HCT116 (cell line): ENCODE measurements at regions not wholly inside any gene's neighbourhood (a gene's known extent, or its start where the extent isn't known, plus 50 kb on each side); places are given as distances from the start of the nearest gene placed in this dataset.

Experiments used
- ATAC-seq: fragments of 200-7000 bp; cut with Tn5 transposase; 2 replicates; pipeline ENCODE4 v1.9.1; 2020; ENCODE audit warnings: mild to moderate bottlenecking, moderate library complexity
- BruUV-seq: library from RNA; stranded (reverse); fragments of 400-500 nt; replicated peaks from 2 replicates; lab custom pipeline; 2021; lab: Mats Ljungman, UMichigan
- CTCF ChIA-PET: fragments of 300-600 bp; sonication (Branson Sonifier 250); formaldehyde crosslinking; loops from one replicate; lab custom pipeline; 2021; ENCODE audit warnings: antibody characterized with exemption; lab: Charles Lee
- POLR2A ChIA-PET: fragments of 300-600, 350-600 bp; sonication (Branson Sonifier 250); formaldehyde crosslinking; loops from one replicate; lab custom pipeline; 2021; ENCODE audit warnings: antibody characterized with exemption; lab: Charles Lee
- RAD21 ChIA-PET, 2 experiments: fragments of 300-600 bp; sonication (Branson Sonifier 250); formaldehyde crosslinking; loops; one replicate each; lab custom pipeline; 2023; ENCODE audit warnings: low total read pairs in 2 of 2; ENCODE audit not compliant: uncharacterized antibody in 2 of 2, unreplicated experiment in 2 of 2, low non-redundant PET in 1 of 2; lab: Charles Lee
- DNase-seq: peaks from one replicate; pipeline ENCODE4 v3.0.0-alpha.2; 2010; ENCODE audit warnings: low read depth, low spot score
- H2AFZ ChIP-seq: fragments of 200-600 bp; shearing (Covaris generic), sonication (generic); 2 replicates; pipeline ENCODE4 v1.6.1; 2017; ENCODE audit warnings: low read depth, mixed run types, mixed read lengths, antibody characterized with exemption, low read length; ENCODE audit not compliant: poor library complexity, severe bottlenecking
- H3K27ac ChIP-seq: 2 replicates; pipeline ENCODE4 v1.5.1; 2012; ENCODE audit warnings: low read depth, low read length
- H3K27me3 ChIP-seq: fragments of 200-600 bp; sonication (generic); 2 replicates; pipeline ENCODE4 v1.6.1; 2016; ENCODE audit warnings: mixed run types, low read length, mixed read lengths; ENCODE audit not compliant: insufficient read depth
- H3K36me3 ChIP-seq, 2 experiments: fragments of 200-500 bp in 1 of 2; fragments of 200-600 bp in 1 of 2; sonication (Bioruptor generic) in 1 of 2; sonication (generic) in 1 of 2; 2 replicates each; pipeline versions ENCODE4 v1.5.1 to v1.6.1; 2014 to 2016; ENCODE audit warnings: low read length in 2 of 2, inconsistent platforms in 1 of 2, mixed read lengths in 1 of 2, mixed run types in 1 of 2; ENCODE audit not compliant: insufficient read depth in 2 of 2, control insufficient read depth in 1 of 2
- H3K4me1 ChIP-seq, 2 experiments: fragments of 200-600 bp in 1 of 2; sonication (generic) in 1 of 2; 2 replicates each; pipeline versions ENCODE4 v1.5.1 to v1.6.1; 2012 to 2017; ENCODE audit warnings: low read length in 2 of 2, inconsistent platforms in 1 of 2, mild to moderate bottlenecking in 1 of 2, mixed read lengths in 1 of 2, mixed run types in 1 of 2, moderate library complexity in 1 of 2; ENCODE audit not compliant: insufficient read depth in 2 of 2, control insufficient read depth in 1 of 2
- H3K4me2 ChIP-seq: fragments of 200-600 bp; sonication (generic); 2 replicates; pipeline ENCODE4 v1.6.1; 2017; ENCODE audit warnings: mixed run types, low read length, mixed read lengths
- H3K4me3 ChIP-seq, 2 experiments: fragments of 200-600 bp in 1 of 2; sonication (generic) in 1 of 2; replicated peaks in 1 of 2; 2 replicates each; pipeline ENCODE4 v1.5.1; 2011 to 2016; ENCODE audit warnings: low read length in 2 of 2, control low read depth in 1 of 2, low read depth in 1 of 2, mild to moderate bottlenecking in 1 of 2, mixed read lengths in 1 of 2, mixed run types in 1 of 2
- H3K79me2 ChIP-seq: fragments of 200-600 bp; sonication (generic); 2 replicates; pipeline ENCODE4 v1.6.1; 2017; ENCODE audit warnings: mild to moderate bottlenecking, mixed run types, low read length, moderate library complexity, mixed read lengths; ENCODE audit not compliant: insufficient read depth
- H3K9ac ChIP-seq: fragments of 200-600 bp; sonication (generic); 2 replicates; pipeline ENCODE4 v1.6.1; 2016; ENCODE audit warnings: low read length, mixed read lengths
- H3K9me2 ChIP-seq: fragments of 200-600 bp; sonication (generic), shearing (Covaris generic); 2 replicates; pipeline ENCODE4 v1.6.1; 2017; ENCODE audit warnings: mixed run types, mild to moderate bottlenecking, moderate library complexity; ENCODE audit not compliant: insufficient read depth
- H3K9me3 ChIP-seq, 2 experiments: fragments of 200-500 bp in 1 of 2; fragments of 200-600 bp in 1 of 2; sonication (Bioruptor generic) in 1 of 2; sonication (generic) in 1 of 2; 2 replicates each; pipeline ENCODE4 v1.6.1; 2014 to 2017; ENCODE audit warnings: low read length in 2 of 2, mixed read lengths in 2 of 2, inconsistent platforms in 1 of 2, low read depth in 1 of 2, mild to moderate bottlenecking in 1 of 2, mixed run types in 1 of 2, moderate library complexity in 1 of 2; ENCODE audit not compliant: control insufficient read depth in 1 of 2, insufficient read depth in 1 of 2
- H4K20me1 ChIP-seq: fragments of 200-600 bp; sonication (generic), shearing (Covaris generic); 2 replicates; pipeline ENCODE4 v1.6.1; 2017; ENCODE audit warnings: mixed run types, mild to moderate bottlenecking, moderate library complexity; ENCODE audit not compliant: insufficient read depth
- EGR1 ChIP-seq: IDR thresholded peaks from 2 replicates; pipeline ENCODE4 v1.6.1; 2012; ENCODE audit warnings: low read depth
- ELF1 ChIP-seq: IDR thresholded peaks from 2 replicates; pipeline ENCODE4 v1.6.1; 2012; ENCODE audit warnings: low read depth, borderline replicate concordance
- EZH2phosphoT487 ChIP-seq: fragments of 200-600 bp; IDR thresholded peaks from 2 replicates; pipeline ENCODE4 v1.6.1; 2018; ENCODE audit warnings: antibody characterized with exemption, borderline replicate concordance
- TCF7L2 ChIP-seq: IDR thresholded peaks from 2 replicates; pipeline ENCODE4 v1.7.0; 2011; ENCODE audit warnings: borderline replicate concordance, inconsistent platforms; ENCODE audit not compliant: insufficient read depth, insufficient read length; ENCODE audit errors: extremely low read depth
- YY1 ChIP-seq: IDR thresholded peaks from 2 replicates; pipeline ENCODE4 v1.6.1; 2011; ENCODE audit warnings: low read length, low read depth, moderate library complexity, mild to moderate bottlenecking; ENCODE audit not compliant: insufficient replicate concordance; ENCODE audit errors: extremely low read depth
- ZFX ChIP-seq: fragments of 450-650 bp; IDR thresholded peaks from 2 replicates; pipeline ENCODE4 v1.6.1; 2017
- ZNF274 ChIP-seq: fragments of 200-500 bp; sonication (Bioruptor generic); IDR thresholded peaks from 2 replicates; pipeline ENCODE4 v1.6.1; 2014; ENCODE audit warnings: mild to moderate bottlenecking, low read depth, low read length, inconsistent platforms
- intact Hi-C: fragments of 100-400 bp; cut with micrococcal nuclease; formaldehyde crosslinking; loops from 2 replicates; pipeline ENCODE4 v1.10.0; 2022
- TF ChIP-seq, protein P1 (sequence below): IDR thresholded peaks from 2 replicates; pipeline ENCODE4 v1.6.1; 2012; ENCODE audit warnings: low read depth
- TF ChIP-seq, protein P2 (sequence below): IDR thresholded peaks from 2 replicates; pipeline ENCODE4 v1.6.1; 2012
- TF ChIP-seq, protein P3 (sequence below): IDR thresholded peaks from 2 replicates; pipeline ENCODE4 v1.6.1; 2011; ENCODE audit warnings: mild to moderate bottlenecking, low read length, moderate library complexity; ENCODE audit not compliant: insufficient replicate concordance; ENCODE audit errors: extremely low read depth

DNA sequence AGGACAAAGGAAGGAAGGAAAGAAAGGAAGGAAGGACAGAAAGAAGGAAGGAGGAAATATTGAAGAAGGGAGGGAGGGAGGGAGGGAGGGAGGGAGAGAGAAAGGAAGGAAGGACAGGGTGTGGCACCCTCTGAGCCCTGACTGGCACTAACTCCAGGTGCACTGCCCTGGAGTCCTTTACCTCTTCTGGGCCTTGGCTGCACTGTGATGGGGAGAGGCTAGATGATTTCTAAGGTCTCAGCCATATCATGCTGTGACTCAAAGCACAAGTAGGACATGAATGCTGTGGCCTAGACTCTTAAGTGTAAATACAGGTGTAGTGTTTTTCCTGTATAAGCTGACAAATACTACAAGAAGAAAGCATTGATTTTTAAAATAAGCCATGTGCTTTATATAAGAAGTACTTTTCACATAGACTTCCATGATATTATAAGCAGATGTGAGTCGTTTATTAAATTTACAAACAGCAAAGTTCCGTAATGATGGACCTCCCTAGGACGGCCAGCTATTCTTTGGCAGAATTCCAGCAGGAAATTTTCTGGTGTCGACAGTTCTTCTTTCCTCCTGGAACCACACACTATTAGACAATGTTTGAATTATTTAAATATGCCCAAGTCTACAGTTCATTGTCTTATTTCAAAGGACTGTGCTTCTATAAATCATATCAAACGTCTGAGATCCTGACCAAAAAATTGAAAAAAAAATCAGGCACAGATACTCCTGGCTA lies 213.8 kb upstream of the C2CD4B start:
- Histone ChIP-seq H3K4me3 (no peak overlapping the region), H3K4me1 (no peaks in the 10 kb centered on the region), H3K36me3 (no peaks in the 10 kb centered on the region), H3K27ac (no peak overlapping the region), H3K27me3 (peaks cover 6% of the 10 kb centered on the region; the same call in 1 of the 2 replicates), H3K9me3 (no peaks in the 10 kb centered on the region), H3K4me2 (no peak overlapping the region), H4K20me1 (no peaks in the 10 kb centered on the region), H3K9ac (no peak overlapping the region), H3K79me2 (no peaks in the 10 kb centered on the region), H2AFZ (no peak overlapping the region), H3K9me2 (no peaks in the 10 kb centered on the region)
- intact Hi-C loops = no loop called here
- no TSS peak for BruUV-seq
- TF ChIP-seq ZNF274 = no peak
- no peak for TF ChIP-seq ELF1
- ChIA-PET CTCF (no interaction called here), RAD21 (no interaction called here), POLR2A (no interaction called here)
- DNase-seq (no peak), ATAC-seq (no peak)

DNA sequence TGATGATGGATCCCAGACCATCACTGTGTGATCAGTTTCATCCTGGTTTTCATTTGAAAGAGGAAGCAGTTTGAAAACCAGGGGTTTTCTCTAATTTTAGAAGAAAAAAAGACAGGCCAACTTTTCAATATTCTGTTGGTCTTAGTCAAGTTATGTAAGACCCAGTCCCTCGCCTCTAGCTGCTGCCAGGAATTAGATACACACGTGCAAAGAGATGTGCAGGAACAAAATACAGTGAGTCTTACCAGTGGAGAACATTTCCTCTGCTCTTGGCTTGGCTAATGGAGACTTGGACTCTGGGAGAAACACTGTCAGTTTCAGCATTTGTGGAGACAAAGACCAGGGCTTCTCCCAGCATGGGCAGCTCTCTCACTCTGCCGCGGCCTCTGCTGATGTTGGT lies 214.9 kb upstream of the C2CD4B start:
- no peaks in the 10 kb centered on the region for H4K20me1 ChIP-seq
- ChIA-PET CTCF (no interaction called here), RAD21 (no interaction called here), POLR2A (no interaction called here)
- no peaks in the 10 kb centered on the region for H3K4me1 ChIP-seq
- H3K9me3 ChIP-seq = no peaks in the 10 kb centered on the region
- no peaks in the 10 kb centered on the region for H3K9me2 ChIP-seq
- TF ChIP-seq YY1 (no peak), ZFX (no peak), EZH2phosphoT487 (no peak), ELF1 (no peak), EGR1 (no peak), TCF7L2 (no peak)
- TF ChIP-seq, protein P1, sequence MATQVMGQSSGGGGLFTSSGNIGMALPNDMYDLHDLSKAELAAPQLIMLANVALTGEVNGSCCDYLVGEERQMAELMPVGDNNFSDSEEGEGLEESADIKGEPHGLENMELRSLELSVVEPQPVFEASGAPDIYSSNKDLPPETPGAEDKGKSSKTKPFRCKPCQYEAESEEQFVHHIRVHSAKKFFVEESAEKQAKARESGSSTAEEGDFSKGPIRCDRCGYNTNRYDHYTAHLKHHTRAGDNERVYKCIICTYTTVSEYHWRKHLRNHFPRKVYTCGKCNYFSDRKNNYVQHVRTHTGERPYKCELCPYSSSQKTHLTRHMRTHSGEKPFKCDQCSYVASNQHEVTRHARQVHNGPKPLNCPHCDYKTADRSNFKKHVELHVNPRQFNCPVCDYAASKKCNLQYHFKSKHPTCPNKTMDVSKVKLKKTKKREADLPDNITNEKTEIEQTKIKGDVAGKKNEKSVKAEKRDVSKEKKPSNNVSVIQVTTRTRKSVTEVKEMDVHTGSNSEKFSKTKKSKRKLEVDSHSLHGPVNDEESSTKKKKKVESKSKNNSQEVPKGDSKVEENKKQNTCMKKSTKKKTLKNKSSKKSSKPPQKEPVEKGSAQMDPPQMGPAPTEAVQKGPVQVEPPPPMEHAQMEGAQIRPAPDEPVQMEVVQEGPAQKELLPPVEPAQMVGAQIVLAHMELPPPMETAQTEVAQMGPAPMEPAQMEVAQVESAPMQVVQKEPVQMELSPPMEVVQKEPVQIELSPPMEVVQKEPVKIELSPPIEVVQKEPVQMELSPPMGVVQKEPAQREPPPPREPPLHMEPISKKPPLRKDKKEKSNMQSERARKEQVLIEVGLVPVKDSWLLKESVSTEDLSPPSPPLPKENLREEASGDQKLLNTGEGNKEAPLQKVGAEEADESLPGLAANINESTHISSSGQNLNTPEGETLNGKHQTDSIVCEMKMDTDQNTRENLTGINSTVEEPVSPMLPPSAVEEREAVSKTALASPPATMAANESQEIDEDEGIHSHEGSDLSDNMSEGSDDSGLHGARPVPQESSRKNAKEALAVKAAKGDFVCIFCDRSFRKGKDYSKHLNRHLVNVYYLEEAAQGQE = no peak
- TF ChIP-seq, protein P2, sequence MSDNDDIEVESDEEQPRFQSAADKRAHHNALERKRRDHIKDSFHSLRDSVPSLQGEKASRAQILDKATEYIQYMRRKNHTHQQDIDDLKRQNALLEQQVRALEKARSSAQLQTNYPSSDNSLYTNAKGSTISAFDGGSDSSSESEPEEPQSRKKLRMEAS = no peak
- TF ChIP-seq, protein P3, sequence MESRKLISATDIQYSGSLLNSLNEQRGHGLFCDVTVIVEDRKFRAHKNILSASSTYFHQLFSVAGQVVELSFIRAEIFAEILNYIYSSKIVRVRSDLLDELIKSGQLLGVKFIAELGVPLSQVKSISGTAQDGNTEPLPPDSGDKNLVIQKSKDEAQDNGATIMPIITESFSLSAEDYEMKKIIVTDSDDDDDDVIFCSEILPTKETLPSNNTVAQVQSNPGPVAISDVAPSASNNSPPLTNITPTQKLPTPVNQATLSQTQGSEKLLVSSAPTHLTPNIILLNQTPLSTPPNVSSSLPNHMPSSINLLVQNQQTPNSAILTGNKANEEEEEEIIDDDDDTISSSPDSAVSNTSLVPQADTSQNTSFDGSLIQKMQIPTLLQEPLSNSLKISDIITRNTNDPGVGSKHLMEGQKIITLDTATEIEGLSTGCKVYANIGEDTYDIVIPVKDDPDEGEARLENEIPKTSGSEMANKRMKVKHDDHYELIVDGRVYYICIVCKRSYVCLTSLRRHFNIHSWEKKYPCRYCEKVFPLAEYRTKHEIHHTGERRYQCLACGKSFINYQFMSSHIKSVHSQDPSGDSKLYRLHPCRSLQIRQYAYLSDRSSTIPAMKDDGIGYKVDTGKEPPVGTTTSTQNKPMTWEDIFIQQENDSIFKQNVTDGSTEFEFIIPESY = no peak
- no peak overlapping the region for H3K27ac ChIP-seq
- H3K4me2 ChIP-seq = no peak overlapping the region
- H2AFZ ChIP-seq = no peak overlapping the region
- intact Hi-C loops = no loop called here
- ATAC-seq = no peak
- H3K79me2 ChIP-seq = no peaks in the 10 kb centered on the region
- DNase-seq = no peak
- H3K4me3 ChIP-seq = no peak overlapping the region
- no peak overlapping the region for H3K9ac ChIP-seq
- H3K27me3 ChIP-seq = peaks cover 6% of the 10 kb centered on the region; the same call in 1 of the 2 replicates
- BruUV-seq = no TSS peak
- H3K36me3 ChIP-seq = no peaks in the 10 kb centered on the region
